ENCODE measurements at regions not wholly inside any gene's neighbourhood (a gene's known extent, or its start where the extent isn't known, plus 50 kb on each side); places are given as distances from the start of the nearest gene placed in this dataset.

- Mint-ChIP-seq H3K36me3 (ENCODE audit: unreplicated experiment) (no peaks in the 10 kb centered on the region), H3K4me1 (ENCODE audit: unreplicated experiment) (no peaks in the 10 kb centered on the region), H3K27me3 (ENCODE audit: unreplicated experiment) (peaks cover 17% of the 10 kb centered on the region), H3K27ac (ENCODE audit: unreplicated experiment) (no peak overlapping the region), H3K9me3 (ENCODE audit: unreplicated experiment) (no peaks in the 10 kb centered on the region), H3K4me3 (ENCODE audit: unreplicated experiment) (no peak overlapping the region)
- no peak for DNase-seq (ENCODE audit: extremely low spot score, unreplicated experiment)
- TF ChIP-seq, protein P1, sequence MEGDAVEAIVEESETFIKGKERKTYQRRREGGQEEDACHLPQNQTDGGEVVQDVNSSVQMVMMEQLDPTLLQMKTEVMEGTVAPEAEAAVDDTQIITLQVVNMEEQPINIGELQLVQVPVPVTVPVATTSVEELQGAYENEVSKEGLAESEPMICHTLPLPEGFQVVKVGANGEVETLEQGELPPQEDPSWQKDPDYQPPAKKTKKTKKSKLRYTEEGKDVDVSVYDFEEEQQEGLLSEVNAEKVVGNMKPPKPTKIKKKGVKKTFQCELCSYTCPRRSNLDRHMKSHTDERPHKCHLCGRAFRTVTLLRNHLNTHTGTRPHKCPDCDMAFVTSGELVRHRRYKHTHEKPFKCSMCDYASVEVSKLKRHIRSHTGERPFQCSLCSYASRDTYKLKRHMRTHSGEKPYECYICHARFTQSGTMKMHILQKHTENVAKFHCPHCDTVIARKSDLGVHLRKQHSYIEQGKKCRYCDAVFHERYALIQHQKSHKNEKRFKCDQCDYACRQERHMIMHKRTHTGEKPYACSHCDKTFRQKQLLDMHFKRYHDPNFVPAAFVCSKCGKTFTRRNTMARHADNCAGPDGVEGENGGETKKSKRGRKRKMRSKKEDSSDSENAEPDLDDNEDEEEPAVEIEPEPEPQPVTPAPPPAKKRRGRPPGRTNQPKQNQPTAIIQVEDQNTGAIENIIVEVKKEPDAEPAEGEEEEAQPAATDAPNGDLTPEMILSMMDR (IDR thresholded peaks at IDR 0.05): no peak
These were observed 223.6 kb downstream of the SHQ1 start for GRCh38 chr3:72624656-72625055.

- Mint-ChIP-seq H3K36me3 (ENCODE audit: unreplicated experiment) (no peaks in the 10 kb centered on the region), H3K9me3 (ENCODE audit: unreplicated experiment) (peaks cover 3% of the 10 kb centered on the region), H3K4me1 (ENCODE audit: unreplicated experiment) (no peaks in the 10 kb centered on the region), H3K4me3 (ENCODE audit: unreplicated experiment) (no peak overlapping the region), H3K27ac (ENCODE audit: unreplicated experiment) (no peak overlapping the region), H3K27me3 (ENCODE audit: unreplicated experiment) (peaks cover 28% of the 10 kb centered on the region)
- no peak for DNase-seq (ENCODE audit: extremely low spot score, unreplicated experiment)
- TF ChIP-seq, protein P1 (IDR thresholded peaks at IDR 0.05): no peak
These were observed 229.5 kb downstream of the SHQ1 start for GRCh38 chr3:72618739-72619138.

- TF ChIP-seq, protein P1 (IDR thresholded peaks at IDR 0.05): no peak
- H3K4me1 Mint-ChIP-seq (ENCODE audit: unreplicated experiment): no peaks in the 10 kb centered on the region
These were observed 230.7 kb downstream of the SHQ1 start for GRCh38 chr3:72617424-72618024.

DNA sequence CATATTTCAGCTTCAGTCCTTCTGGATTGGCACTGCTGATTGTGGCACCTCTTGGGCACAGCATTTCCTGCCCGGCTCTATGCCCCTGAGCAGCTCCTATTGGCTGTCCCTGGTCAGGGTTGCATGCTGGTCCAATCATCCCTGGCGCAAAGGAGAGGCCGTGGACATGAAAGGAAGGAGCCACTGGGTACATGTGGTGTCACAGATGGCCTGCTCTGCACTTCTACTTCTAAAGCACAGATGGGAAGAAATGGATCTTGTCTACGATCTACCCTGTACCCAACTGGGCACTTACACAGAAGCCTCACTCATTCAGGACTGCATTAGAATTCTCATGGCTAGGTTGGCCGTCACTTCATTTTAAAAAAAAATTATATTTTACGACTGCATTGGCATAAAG, 232.5 kb downstream of the SHQ1 start:
- Mint-ChIP-seq H3K9me3 (ENCODE audit: unreplicated experiment) (peaks cover 3% of the 10 kb centered on the region), H3K27me3 (ENCODE audit: unreplicated experiment) (peaks cover 23% of the 10 kb centered on the region), H3K4me1 (ENCODE audit: unreplicated experiment) (no peaks in the 10 kb centered on the region), H3K4me3 (ENCODE audit: unreplicated experiment) (no peak overlapping the region), H3K27ac (ENCODE audit: unreplicated experiment) (no peak overlapping the region), H3K36me3 (ENCODE audit: unreplicated experiment) (no peaks in the 10 kb centered on the region)
- no peak for DNase-seq (ENCODE audit: extremely low spot score, unreplicated experiment)
- TF ChIP-seq, protein P1 (IDR thresholded peaks at IDR 0.05): no peak

More at GRCh38 chr3:72617424-72618024, 230.7 kb downstream of the SHQ1 start:
- Mint-ChIP-seq H3K9me3 (ENCODE audit: unreplicated experiment) (peaks cover 3% of the 10 kb centered on the region), H3K4me3 (ENCODE audit: unreplicated experiment) (no peak overlapping the region), H3K36me3 (ENCODE audit: unreplicated experiment) (no peaks in the 10 kb centered on the region), H3K27ac (ENCODE audit: unreplicated experiment) (no peak overlapping the region), H3K27me3 (ENCODE audit: unreplicated experiment) (peaks cover 24% of the 10 kb centered on the region)
- DNase-seq (ENCODE audit: extremely low spot score, unreplicated experiment): no peak

GRCh38 chr3:72615182-72615581, 233.1 kb downstream of the SHQ1 start:
- H3K4me1 Mint-ChIP-seq (ENCODE audit: unreplicated experiment): no peaks in the 10 kb centered on the region
- H3K9me3 Mint-ChIP-seq (ENCODE audit: unreplicated experiment): peaks cover 3% of the 10 kb centered on the region

More at GRCh38 chr3:72615182-72615581, 233.1 kb downstream of the SHQ1 start:
- no peak overlapping the region for H3K4me3 Mint-ChIP-seq (ENCODE audit: unreplicated experiment)
- peaks cover 20% of the 10 kb centered on the region for H3K27me3 Mint-ChIP-seq (ENCODE audit: unreplicated experiment)
- no peak overlapping the region for H3K27ac Mint-ChIP-seq (ENCODE audit: unreplicated experiment)
- TF ChIP-seq, protein P1 (IDR thresholded peaks at IDR 0.05): no peak
- H3K36me3 Mint-ChIP-seq (ENCODE audit: unreplicated experiment): no peaks in the 10 kb centered on the region
- DNase-seq (ENCODE audit: extremely low spot score, unreplicated experiment): no peak

Data from osteocyte (in vitro differentiated cells).